ENCODE measurements at regions not wholly inside any gene's neighbourhood (a gene's known extent, or its start where the extent isn't known, plus 50 kb on each side); places are given as distances from the start of the nearest gene placed in this dataset.

- Histone ChIP-seq H2BK20ac (ENCODE audit: low read length) (no peak overlapping the region), H3K4me3 (ENCODE audit: extremely low read depth in 1 of 4, insufficient read depth in 2 of 4, low read depth in 3 of 4, low read length in 4 of 4) (no peak overlapping the region), H3K4ac (replicated peaks; ENCODE audit: insufficient read length, low read depth, low read length) (no peak overlapping the region), H3K9me3 (ENCODE audit: insufficient read depth in 2 of 2, low read depth in 1 of 2, low read length in 1 of 2) (no peaks in the 10 kb centered on the region), H3K23me2 (ENCODE audit: low read depth, low read length) (no peaks in the 10 kb centered on the region; the same call in 1 of the 2 replicates), H3K56ac (replicated peaks; ENCODE audit: insufficient read length, low read depth, low read length) (no peak overlapping the region), H3K18ac (ENCODE audit: extremely low read depth, low read length) (no peak overlapping the region), H3K23ac (ENCODE audit: insufficient read length) (no peak overlapping the region), H3K79me2 (ENCODE audit: control insufficient read depth in 1 of 2, insufficient read depth in 2 of 2, low read length in 2 of 2) (no peaks in the 10 kb centered on the region), H2AFZ (ENCODE audit: low read length) (no peak overlapping the region), H2BK120ac (replicated peaks; ENCODE audit: low read depth, low read length) (no peak overlapping the region), H3K27me3 (replicated peaks in 1 of 4; ENCODE audit: control insufficient read depth in 3 of 4, extremely low read depth in 1 of 4, insufficient read depth in 3 of 4, low read length in 3 of 4) (no peaks in the 10 kb centered on the region), H3K4me2 (ENCODE audit: insufficient read depth in 1 of 2, low read depth in 2 of 2, low read length in 2 of 2) (no peak overlapping the region), H3K4me1 (replicated peaks in 1 of 4; ENCODE audit: control insufficient read depth in 3 of 4, insufficient read depth in 4 of 4, low read length in 3 of 4) (no peaks in the 10 kb centered on the region), H4K8ac (ENCODE audit: extremely low read depth, insufficient read depth, low read length) (no peak overlapping the region), H2BK15ac (ENCODE audit: low read length) (no peak overlapping the region), H2BK12ac (ENCODE audit: low read depth, low read length) (no peak overlapping the region), H3K79me1 (ENCODE audit: low read depth, low read length) (no peaks in the 10 kb centered on the region), H3K27ac (ENCODE audit: low read depth, low read length) (no peak overlapping the region), H4K91ac (replicated peaks; ENCODE audit: insufficient read length, low read length) (no peak overlapping the region), H2BK5ac (ENCODE audit: low read depth, low read length) (no peak overlapping the region), H3K36me3 (ENCODE audit: control insufficient read depth in 2 of 4, insufficient read depth in 4 of 4, low read length in 3 of 4) (no peaks in the 10 kb centered on the region), H4K20me1 (replicated peaks in 1 of 2; ENCODE audit: control insufficient read depth in 1 of 2, insufficient read depth in 2 of 2, low read length in 2 of 2) (no peaks in the 10 kb centered on the region), H4K5ac (ENCODE audit: insufficient read length, low read depth, low read length) (no peak overlapping the region), H3K9ac (replicated peaks in 1 of 4; ENCODE audit: extremely low read depth in 1 of 4, low read depth in 3 of 4, low read length in 3 of 4) (no peak overlapping the region), H2AK5ac (ENCODE audit: low read depth, low read length) (no peak overlapping the region), H3K14ac (ENCODE audit: insufficient read length) (no peak overlapping the region)
- POLR2A ChIA-PET (ENCODE audit: partially characterized antibody) = interaction anchor here (0.6 kb wide), 1 partner anchor 200 kb away, joined by 3 read pairs; no protein-coding TSS in a partner anchor
- FAIRE-seq = no peak
- WGBS, 2 experiments (ENCODE audit: extremely low coverage in 1 of 2, insufficient coverage in 1 of 2, insufficient read length in 1 of 2, insufficient replicate concordance in 2 of 2, low coverage in 1 of 2, low lambda C conversion rate in 2 of 2, missing lambda C conversion rate in 1 of 2) = 92% methylated on average over 2 of the region's 2 CpGs; no CpG with 5 or more reads in 1 of the 2 experiments
- CTCF ChIA-PET (ENCODE audit: partially characterized antibody) = no interaction called here
- no peak for DNase-seq (ENCODE audit: low read depth in 1 of 2, low spot score in 2 of 2)
- TF ChIP-seq YY1 (IDR thresholded peaks at IDR 0.05; ENCODE audit: low read depth, low read length) (no peak), GABPA (IDR thresholded peaks at IDR 0.05; ENCODE audit: borderline replicate concordance, insufficient read depth, low read length) (no peak), MAFK (IDR thresholded peaks at IDR 0.05; ENCODE audit: low read depth, low read length) (no peak), CHD1 (IDR thresholded peaks at IDR 0.05; ENCODE audit: low read depth, low read length) (no peak), HDAC2 (IDR thresholded peaks at IDR 0.05; ENCODE audit: borderline replicate concordance in 1 of 2, low read depth in 2 of 2, low read length in 2 of 2) (no peak), SUZ12 (IDR thresholded peaks at IDR 0.05; ENCODE audit: low read length) (no peak), EP300 (IDR thresholded peaks at IDR 0.05; ENCODE audit: borderline replicate concordance in 1 of 2, low read depth in 2 of 2, low read length in 2 of 2) (no peak), SIRT6 (IDR thresholded peaks at IDR 0.05; ENCODE audit: low read length) (no peak), JUN (IDR thresholded peaks at IDR 0.05; ENCODE audit: low read depth, low read length) (no peak), CBX8 (IDR thresholded peaks at IDR 0.05; ENCODE audit: borderline replicate concordance, low read depth, low read length) (no peak), RFX5 (IDR thresholded peaks at IDR 0.05; ENCODE audit: borderline replicate concordance, low read depth, low read length) (no peak), KDM5A (IDR thresholded peaks at IDR 0.05; ENCODE audit: low read length) (no peak)
These were observed 484.3 kb upstream of the JAG1 start for GRCh38 chr20:11158146-11158545.

All from H1 (cell line).